ENCODE measurements at regions not wholly inside any gene's neighbourhood (a gene's known extent, or its start where the extent isn't known, plus 50 kb on each side); places are given as distances from the start of the nearest gene placed in this dataset.
"Not testable (repeated sequence)": the region's sequence is repeated elsewhere in the genome, so short reads cannot be mapped to it uniquely, and the experiment has no call there.

DNA sequence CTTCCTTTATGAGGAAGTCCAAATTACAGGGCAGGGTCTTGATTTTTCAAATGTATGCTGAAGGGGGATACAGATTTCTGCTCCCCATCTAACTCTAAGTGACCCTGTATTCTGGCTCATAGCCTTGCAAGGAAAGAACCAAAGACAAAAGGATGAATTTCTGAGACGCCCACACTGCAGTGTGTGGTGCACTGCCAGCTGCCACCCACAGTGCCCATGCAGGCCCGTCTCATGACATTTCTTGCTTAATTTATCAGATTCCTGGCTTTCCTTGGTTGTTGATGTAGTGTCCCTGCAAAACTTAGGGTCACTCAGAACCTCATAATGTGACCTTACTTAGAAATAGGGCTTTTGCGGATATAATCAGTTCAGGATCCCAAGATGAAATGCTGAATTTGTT is 68.0 kb downstream of the CBLN4 start:
- no peaks in the 10 kb centered on the region for H3K36me3 ChIP-seq
- WGBS, 2 donors: 77 to 84% methylated on average over 3 of the region's 3 CpGs
- H3K27me3 ChIP-seq: no peaks in the 10 kb centered on the region
- ATAC-seq (ENCODE audit: low FRiP score in 2 of 2) (no peak), DNase-seq (peak in 1 of 2 donors; percentile 7)
- H3K4me3 ChIP-seq: no peak overlapping the region
- H3K4me1 ChIP-seq: no peaks in the 10 kb centered on the region
- no peak for TF ChIP-seq EP300 (IDR thresholded peaks at IDR 0.05)
- TF ChIP-seq POLR2AphosphoS5 (IDR thresholded peaks at IDR 0.05): no peak
- no peak for TF ChIP-seq POLR2A (IDR thresholded peaks at IDR 0.05)
- TF ChIP-seq, protein P1, sequence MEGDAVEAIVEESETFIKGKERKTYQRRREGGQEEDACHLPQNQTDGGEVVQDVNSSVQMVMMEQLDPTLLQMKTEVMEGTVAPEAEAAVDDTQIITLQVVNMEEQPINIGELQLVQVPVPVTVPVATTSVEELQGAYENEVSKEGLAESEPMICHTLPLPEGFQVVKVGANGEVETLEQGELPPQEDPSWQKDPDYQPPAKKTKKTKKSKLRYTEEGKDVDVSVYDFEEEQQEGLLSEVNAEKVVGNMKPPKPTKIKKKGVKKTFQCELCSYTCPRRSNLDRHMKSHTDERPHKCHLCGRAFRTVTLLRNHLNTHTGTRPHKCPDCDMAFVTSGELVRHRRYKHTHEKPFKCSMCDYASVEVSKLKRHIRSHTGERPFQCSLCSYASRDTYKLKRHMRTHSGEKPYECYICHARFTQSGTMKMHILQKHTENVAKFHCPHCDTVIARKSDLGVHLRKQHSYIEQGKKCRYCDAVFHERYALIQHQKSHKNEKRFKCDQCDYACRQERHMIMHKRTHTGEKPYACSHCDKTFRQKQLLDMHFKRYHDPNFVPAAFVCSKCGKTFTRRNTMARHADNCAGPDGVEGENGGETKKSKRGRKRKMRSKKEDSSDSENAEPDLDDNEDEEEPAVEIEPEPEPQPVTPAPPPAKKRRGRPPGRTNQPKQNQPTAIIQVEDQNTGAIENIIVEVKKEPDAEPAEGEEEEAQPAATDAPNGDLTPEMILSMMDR (IDR thresholded peaks at IDR 0.05): no peak
- no peaks in the 10 kb centered on the region for H3K9me3 ChIP-seq
- H3K27ac ChIP-seq: no peak overlapping the region

DNA sequence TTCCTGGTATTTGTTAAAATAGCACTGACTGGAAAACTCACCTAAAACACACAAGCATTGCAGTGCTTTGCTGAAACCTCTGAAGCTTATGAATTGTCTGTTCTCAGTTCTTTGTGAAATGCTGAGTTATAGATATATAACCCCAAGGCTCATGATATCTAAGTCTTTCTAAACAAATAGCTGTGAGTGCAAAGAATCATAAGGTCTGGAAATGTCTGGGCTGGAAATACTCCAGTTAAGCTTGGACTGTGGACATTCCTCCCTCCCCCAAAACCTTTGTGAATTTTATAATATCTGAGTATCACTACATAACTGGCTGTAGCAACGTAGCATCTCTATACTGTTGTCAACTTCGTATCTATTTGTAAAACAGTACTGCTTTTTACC is 69.1 kb downstream of the CBLN4 start:
- WGBS, 2 donors: 59 to 62% methylated on average over 2 of the region's 2 CpGs
- no peak overlapping the region for H3K4me3 ChIP-seq
- no peaks in the 10 kb centered on the region for H3K9me3 ChIP-seq
- no peaks in the 10 kb centered on the region for H3K4me1 ChIP-seq
- no peak overlapping the region for H3K27ac ChIP-seq
- no peaks in the 10 kb centered on the region for H3K27me3 ChIP-seq
- DNase-seq: no peak
- H3K36me3 ChIP-seq: no peaks in the 10 kb centered on the region
- ATAC-seq (ENCODE audit: low FRiP score in 2 of 2): no peak
- no peak for TF ChIP-seq EP300 (IDR thresholded peaks at IDR 0.05)
- TF ChIP-seq, protein P1 (IDR thresholded peaks at IDR 0.05): no peak
- TF ChIP-seq POLR2A (IDR thresholded peaks at IDR 0.05): no peak
- TF ChIP-seq POLR2AphosphoS5 (IDR thresholded peaks at IDR 0.05): no peak

DNA sequence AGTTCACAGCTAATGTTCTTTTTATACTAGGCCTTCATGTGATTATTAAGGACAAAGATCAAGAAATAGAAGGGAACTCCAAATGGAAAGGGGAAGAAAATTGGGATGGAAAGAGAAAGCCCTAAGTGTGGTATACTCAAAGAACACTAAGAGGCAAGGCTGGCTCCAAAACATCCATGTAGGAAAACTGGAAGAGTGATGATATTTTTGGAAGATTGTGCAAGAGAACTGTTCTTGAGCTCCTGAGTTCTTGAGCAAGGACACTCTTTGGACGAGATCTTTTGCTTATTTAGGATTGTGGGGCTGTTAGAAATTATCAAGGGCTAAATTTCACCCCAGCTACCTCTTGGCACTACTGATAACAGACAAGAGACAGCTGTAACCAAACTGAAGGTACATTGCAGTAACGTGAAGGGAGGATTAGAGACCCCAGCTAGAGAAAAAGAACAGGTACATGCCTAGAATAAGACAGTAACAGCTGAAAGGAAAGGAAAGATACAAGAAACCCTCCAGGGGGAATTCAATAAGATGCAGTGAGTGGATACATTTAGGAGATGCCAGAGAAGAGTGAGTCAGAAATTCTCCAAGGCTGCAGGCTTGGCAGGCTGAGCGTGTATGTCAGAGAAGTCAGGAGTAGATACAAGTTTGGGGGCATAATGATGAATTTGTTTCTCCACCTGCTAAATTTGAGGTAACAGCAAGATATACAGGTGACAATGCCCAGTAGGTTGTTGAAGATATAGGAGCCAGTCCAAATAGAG is 69.7 kb downstream of the CBLN4 start:
- TF ChIP-seq, protein P1 (IDR thresholded peaks at IDR 0.05): no peak
- TF ChIP-seq EP300 (IDR thresholded peaks at IDR 0.05): no peak
- no peak for TF ChIP-seq POLR2A (IDR thresholded peaks at IDR 0.05)
- TF ChIP-seq POLR2AphosphoS5 (IDR thresholded peaks at IDR 0.05): no peak
- Histone ChIP-seq H3K4me1 (no peaks in the 10 kb centered on the region), H3K4me3 (no peak overlapping the region), H3K27ac (no peak overlapping the region), H3K9me3 (no peaks in the 10 kb centered on the region), H3K36me3 (no peaks in the 10 kb centered on the region), H3K27me3 (no peaks in the 10 kb centered on the region)
- ATAC-seq (ENCODE audit: low FRiP score in 2 of 2) (peak in 1 of 2 donors; percentile 70), DNase-seq (no peak)
- 13 to 43% methylated on average over 3 of the region's 3 CpGs for WGBS, 2 donors

DNA sequence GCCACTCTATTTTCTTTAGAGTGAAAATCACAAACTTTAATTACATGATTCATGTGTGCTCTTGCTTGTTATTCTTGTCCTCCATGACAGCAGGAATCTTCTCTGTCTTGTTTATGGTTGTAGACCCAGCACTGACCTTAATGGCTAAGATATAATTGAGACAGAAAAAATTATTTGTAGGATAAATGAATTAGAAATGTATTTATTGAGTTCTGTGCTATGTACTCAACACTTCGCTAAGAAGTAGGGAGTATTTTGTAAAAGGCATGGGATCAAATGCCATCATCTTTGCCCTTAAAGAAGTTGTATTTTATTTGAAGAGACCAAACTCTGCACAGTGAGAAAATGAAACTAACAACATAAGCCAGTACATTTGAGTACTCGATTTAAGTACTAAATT is 71.2 kb downstream of the CBLN4 start:
- TF ChIP-seq POLR2A (IDR thresholded peaks at IDR 0.05) (no peak), EP300 (IDR thresholded peaks at IDR 0.05) (no peak), POLR2AphosphoS5 (IDR thresholded peaks at IDR 0.05) (no peak)
- TF ChIP-seq, protein P1 (IDR thresholded peaks at IDR 0.05): no peak
- DNase-seq: no peak
- Histone ChIP-seq H3K4me1 (no peaks in the 10 kb centered on the region), H3K27ac (no peak overlapping the region), H3K36me3 (no peaks in the 10 kb centered on the region), H3K9me3 (no peaks in the 10 kb centered on the region), H3K4me3 (no peak overlapping the region), H3K27me3 (no peaks in the 10 kb centered on the region)
- ATAC-seq (ENCODE audit: low FRiP score in 2 of 2): no peak
- 79 to 81% methylated on average over 2 of the region's 2 CpGs for WGBS, 2 donors

DNA sequence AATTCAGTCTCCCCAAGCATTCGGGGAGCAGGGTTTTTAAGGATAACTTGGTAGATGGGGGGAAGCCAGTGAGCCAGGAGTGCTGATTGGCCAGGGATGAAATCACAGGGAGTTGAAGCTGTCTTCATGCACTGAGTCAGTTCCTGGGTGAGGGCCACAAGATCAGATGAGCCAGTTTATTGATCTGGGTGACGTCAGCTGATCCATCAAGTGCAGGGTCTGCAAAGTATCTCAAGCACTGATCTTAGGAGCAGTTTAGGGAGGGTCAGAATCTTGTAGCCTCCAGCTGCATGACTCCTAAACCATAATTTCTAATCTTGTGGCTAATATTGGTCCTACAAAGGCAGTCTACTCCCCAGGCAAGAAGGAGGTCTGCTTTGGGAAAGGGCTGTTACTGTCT is 74.4 kb downstream of the CBLN4 start:
- not testable (repeated sequence) for H3K27ac ChIP-seq
- 35 to 88% methylated on average over 1 to 2 of the region's 2 CpGs for WGBS, 2 donors

More for the DNA sequence above, 74.4 kb downstream of the CBLN4 start:
- not testable (repeated sequence) for H3K4me1 ChIP-seq; DNase-seq; H3K4me3 ChIP-seq; H3K27me3 ChIP-seq; ATAC-seq (ENCODE audit: low FRiP score in 2 of 2); H3K9me3 ChIP-seq; H3K36me3 ChIP-seq
